ENCODE measurements at regions not wholly inside any gene's neighbourhood (a gene's known extent, or its start where the extent isn't known, plus 50 kb on each side); places are given as distances from the start of the nearest gene placed in this dataset.

- FAIRE-seq = no peak
- no peaks in the 10 kb centered on the region for H3K36me3 ChIP-seq (ENCODE audit: control insufficient read depth, insufficient read depth, low read length)
These were observed 778.7 kb upstream of the PCDH20 start for GRCh38 chr13:62194371-62194770.

GRCh38 chr13:62193919-62194318 lies 778.3 kb upstream of the PCDH20 start:
- no peak for TF ChIP-seq CTCF (IDR thresholded peaks at IDR 0.05; ENCODE audit: insufficient read depth, low read length, severe bottlenecking)
- Histone ChIP-seq H3K36me3 (ENCODE audit: control insufficient read depth, insufficient read depth, low read length) (no peaks in the 10 kb centered on the region), H3K4me3 (ENCODE audit: low read depth, low read length) (no peak overlapping the region), H3K27me3 (ENCODE audit: control insufficient read depth, insufficient read depth, low read length) (no peaks in the 10 kb centered on the region)
- DNase-seq (ENCODE audit: low read depth) (peak; percentile 21), FAIRE-seq (no peak)

More at GRCh38 chr13:62194371-62194770, 778.7 kb upstream of the PCDH20 start:
- no peak for DNase-seq (ENCODE audit: low read depth)
- Histone ChIP-seq H3K27me3 (ENCODE audit: control insufficient read depth, insufficient read depth, low read length) (no peaks in the 10 kb centered on the region), H3K4me3 (ENCODE audit: low read depth, low read length) (no peak overlapping the region)
- TF ChIP-seq CTCF (IDR thresholded peaks at IDR 0.05; ENCODE audit: insufficient read depth, low read length, severe bottlenecking) = no peak

- Histone ChIP-seq H3K27me3 (ENCODE audit: control insufficient read depth, insufficient read depth, low read length) (no peaks in the 10 kb centered on the region), H3K36me3 (ENCODE audit: control insufficient read depth, insufficient read depth, low read length) (no peaks in the 10 kb centered on the region), H3K4me3 (ENCODE audit: low read depth, low read length) (no peak overlapping the region)
- no peak for TF ChIP-seq CTCF (IDR thresholded peaks at IDR 0.05; ENCODE audit: insufficient read depth, low read length, severe bottlenecking)
- FAIRE-seq (no peak), DNase-seq (ENCODE audit: low read depth) (peak; percentile 0)
These were observed 770.1 kb upstream of the PCDH20 start for GRCh38 chr13:62185631-62186255.

GRCh38 chr13:62176051-62176450 lies 760.4 kb upstream of the PCDH20 start:
- Histone ChIP-seq H3K4me3 (ENCODE audit: low read depth, low read length) (no peak overlapping the region), H3K36me3 (ENCODE audit: control insufficient read depth, insufficient read depth, low read length) (no peaks in the 10 kb centered on the region), H3K27me3 (ENCODE audit: control insufficient read depth, insufficient read depth, low read length) (no peaks in the 10 kb centered on the region)
- no peak for TF ChIP-seq CTCF (IDR thresholded peaks at IDR 0.05; ENCODE audit: insufficient read depth, low read length, severe bottlenecking)
- no peak for DNase-seq (ENCODE audit: low read depth)
- FAIRE-seq = no peak

- Histone ChIP-seq H3K4me3 (ENCODE audit: low read depth, low read length) (no peak overlapping the region), H3K27me3 (ENCODE audit: control insufficient read depth, insufficient read depth, low read length) (no peaks in the 10 kb centered on the region), H3K36me3 (ENCODE audit: control insufficient read depth, insufficient read depth, low read length) (no peaks in the 10 kb centered on the region)
- FAIRE-seq = no peak
- TF ChIP-seq CTCF (IDR thresholded peaks at IDR 0.05; ENCODE audit: insufficient read depth, low read length, severe bottlenecking) = no peak
- no peak for DNase-seq (ENCODE audit: low read depth)
These were observed 758.3 kb upstream of the PCDH20 start for GRCh38 chr13:62173958-62174357.

GRCh38 chr13:62171697-62172096 lies 756.0 kb upstream of the PCDH20 start:
- TF ChIP-seq CTCF (IDR thresholded peaks at IDR 0.05; ENCODE audit: insufficient read depth, low read length, severe bottlenecking) = no peak
- H3K36me3 ChIP-seq (ENCODE audit: control insufficient read depth, insufficient read depth, low read length) = no peaks in the 10 kb centered on the region
- DNase-seq (ENCODE audit: low read depth) = no peak
- no peaks in the 10 kb centered on the region for H3K27me3 ChIP-seq (ENCODE audit: control insufficient read depth, insufficient read depth, low read length)
- no peak overlapping the region for H3K4me3 ChIP-seq (ENCODE audit: low read depth, low read length)
- FAIRE-seq = no peak
